ENCODE measurements at regions not wholly inside any gene's neighbourhood (a gene's known extent, or its start where the extent isn't known, plus 50 kb on each side); places are given as distances from the start of the nearest gene placed in this dataset.
"Not testable (repeated sequence)": the region's sequence is repeated elsewhere in the genome, so short reads cannot be mapped to it uniquely, and the experiment has no call there.

- Histone ChIP-seq H3K27me3 (no peaks in the 10 kb centered on the region), H3K9me3 (no peaks in the 10 kb centered on the region), H3K4me3 (no peak overlapping the region), H3K27ac (replicated peaks in 1 of 4) (no peak overlapping the region), H3K36me3 (no peaks in the 10 kb centered on the region), H3K4me1 (no peaks in the 10 kb centered on the region)
- intact Hi-C loops (cut with DNase I), result no loop called here
- no peak for DNase-seq (ENCODE audit: extremely low spot score)
- 62% methylated on average over 2 of the region's 2 CpGs for WGBS
- TF ChIP-seq POLR2A (IDR thresholded peaks at IDR 0.05; ENCODE audit: low read depth), result no peak
- no peak for TF ChIP-seq EP300 (IDR thresholded peaks at IDR 0.05)
- no peak for TF ChIP-seq POLR2AphosphoS5 (IDR thresholded peaks at IDR 0.05)
- no peak for TF ChIP-seq CTCF (IDR thresholded peaks at IDR 0.05)
Observed at GRCh38 chr5:37926732-37927131, 86.9 kb upstream of the GDNF start.

- Histone ChIP-seq H3K4me1 (no peaks in the 10 kb centered on the region), H3K9me3 (no peaks in the 10 kb centered on the region), H3K4me3 (no peak overlapping the region), H3K27ac (replicated peaks in 1 of 4) (no peak overlapping the region), H3K27me3 (no peaks in the 10 kb centered on the region), H3K36me3 (no peaks in the 10 kb centered on the region)
- 100% methylated on average over 1 of the region's 1 CpG for WGBS
- intact Hi-C loops (cut with DNase I), result no loop called here
- DNase-seq (ENCODE audit: extremely low spot score), result no peak
- TF ChIP-seq POLR2A (IDR thresholded peaks at IDR 0.05; ENCODE audit: low read depth) (no peak), CTCF (IDR thresholded peaks at IDR 0.05) (no peak), POLR2AphosphoS5 (IDR thresholded peaks at IDR 0.05) (no peak), EP300 (IDR thresholded peaks at IDR 0.05) (no peak)
Observed at GRCh38 chr5:37921452-37921851, 81.6 kb upstream of the GDNF start.

- no peaks in the 10 kb centered on the region for H3K4me1 ChIP-seq
- no peak overlapping the region for H3K4me3 ChIP-seq
- DNase-seq (ENCODE audit: extremely low spot score), result peak; percentile 55
- no peaks in the 10 kb centered on the region for H3K36me3 ChIP-seq
- H3K27ac ChIP-seq (replicated peaks in 1 of 4), result no peak overlapping the region
- TF ChIP-seq CTCF (IDR thresholded peaks at IDR 0.05) (no peak), POLR2A (IDR thresholded peaks at IDR 0.05; ENCODE audit: low read depth) (no peak), EP300 (IDR thresholded peaks at IDR 0.05) (no peak), POLR2AphosphoS5 (IDR thresholded peaks at IDR 0.05) (no peak)
- 29% methylated on average over 1 of the region's 1 CpG for WGBS
- H3K27me3 ChIP-seq, result no peaks in the 10 kb centered on the region
- no peaks in the 10 kb centered on the region for H3K9me3 ChIP-seq
- intact Hi-C loops (cut with DNase I), result no loop called here
Observed at GRCh38 chr5:37918424-37918823, 78.6 kb upstream of the GDNF start.

- intact Hi-C loops (cut with DNase I), result no loop called here
- H3K27ac ChIP-seq (replicated peaks in 1 of 4), result no peak overlapping the region
- TF ChIP-seq POLR2A (IDR thresholded peaks at IDR 0.05; ENCODE audit: low read depth) (no peak), EP300 (IDR thresholded peaks at IDR 0.05) (no peak), POLR2AphosphoS5 (IDR thresholded peaks at IDR 0.05) (no peak), CTCF (IDR thresholded peaks at IDR 0.05) (no peak)
- WGBS, result 85% methylated on average over 5 of the region's 5 CpGs
- no peak overlapping the region for H3K4me3 ChIP-seq
- no peaks in the 10 kb centered on the region for H3K27me3 ChIP-seq
- DNase-seq (ENCODE audit: extremely low spot score), result no peak
- H3K9me3 ChIP-seq, result no peaks in the 10 kb centered on the region
- H3K36me3 ChIP-seq, result no peaks in the 10 kb centered on the region
- H3K4me1 ChIP-seq, result no peaks in the 10 kb centered on the region
Observed at GRCh38 chr5:37916525-37916924, 76.7 kb upstream of the GDNF start.

- H3K4me1 ChIP-seq, result no peaks in the 10 kb centered on the region
- no peak overlapping the region for H3K27ac ChIP-seq (replicated peaks in 1 of 4)
- TF ChIP-seq EP300 (IDR thresholded peaks at IDR 0.05) (no peak), POLR2A (IDR thresholded peaks at IDR 0.05; ENCODE audit: low read depth) (no peak), CTCF (IDR thresholded peaks at IDR 0.05) (no peak)
- no peaks in the 10 kb centered on the region for H3K27me3 ChIP-seq
- H3K36me3 ChIP-seq, result no peaks in the 10 kb centered on the region
- intact Hi-C loops (cut with DNase I), result no loop called here
- H3K9me3 ChIP-seq, result no peaks in the 10 kb centered on the region
- no peak for DNase-seq (ENCODE audit: extremely low spot score)
- no peak overlapping the region for H3K4me3 ChIP-seq
- 84% methylated on average over 4 of the region's 4 CpGs for WGBS
Observed at GRCh38 chr5:37915097-37915736, 75.4 kb upstream of the GDNF start.

- H3K4me1 ChIP-seq; H3K4me3 ChIP-seq; DNase-seq (ENCODE audit: extremely low spot score); H3K9me3 ChIP-seq; H3K27ac ChIP-seq (replicated peaks in 1 of 4); H3K36me3 ChIP-seq; intact Hi-C loops (cut with DNase I); H3K27me3 ChIP-seq: not testable (repeated sequence)
- 52% methylated on average over 5 of the region's 5 CpGs for WGBS
Observed at GRCh38 chr5:37909610-37910266, 69.9 kb upstream of the GDNF start.
